Nephron progenitor cell (in vitro differentiated cells): ENCODE measurements at regions not wholly inside any gene's neighbourhood (a gene's known extent, or its start where the extent isn't known, plus 50 kb on each side); places are given as distances from the start of the nearest gene placed in this dataset.

Source experiments
- DNase-seq: peaks from one replicate; pipeline ENCODE4 v3.0.0; 2021
- H3K27ac Mint-ChIP-seq: 2 replicates; pipeline ENCODE4 v1.8.0; 2021; ENCODE audit warnings: mild to moderate bottlenecking, moderate library complexity, mixed read lengths
- H3K27me3 Mint-ChIP-seq: 2 replicates; pipeline ENCODE4 v1.8.0; 2021; ENCODE audit warnings: mild to moderate bottlenecking, low read depth, mixed read lengths; ENCODE audit not compliant: poor library complexity
- H3K36me3 Mint-ChIP-seq: 2 replicates; pipeline ENCODE4 v1.8.0; 2021; ENCODE audit warnings: low read depth, mixed read lengths
- H3K4me1 Mint-ChIP-seq: 2 replicates; pipeline ENCODE4 v1.8.0; 2021; ENCODE audit warnings: mixed read lengths
- H3K4me3 Mint-ChIP-seq: 2 replicates; pipeline ENCODE4 v1.8.0; 2021; ENCODE audit warnings: mild to moderate bottlenecking, moderate library complexity, mixed read lengths
- H3K9me3 Mint-ChIP-seq: 2 replicates; pipeline ENCODE4 v1.8.0; 2021; ENCODE audit warnings: mild to moderate bottlenecking, moderate library complexity, mixed read lengths
- CTCF ChIP-seq: fragments of 200-600 bp; sonication (generic); IDR thresholded peaks from 2 replicates; pipeline ENCODE4 v1.5.0; 2021; ENCODE audit warnings: antibody characterized with exemption

GRCh38 chr2:5453220-5454050 is 238.7 kb upstream of the SOX11 start:
- no peaks in the 10 kb centered on the region for H3K36me3 Mint-ChIP-seq
- TF ChIP-seq CTCF = no peak
- H3K27ac Mint-ChIP-seq = peak overlapping the region; percentile 88
- H3K4me1 Mint-ChIP-seq = peaks cover 31% of the 10 kb centered on the region
- H3K27me3 Mint-ChIP-seq = peaks cover 3% of the 10 kb centered on the region
- no peaks in the 10 kb centered on the region for H3K9me3 Mint-ChIP-seq
- no peak for DNase-seq
- peak overlapping the region; percentile 49 for H3K4me3 Mint-ChIP-seq

GRCh38 chr2:5454051-5454390 is 238.2 kb upstream of the SOX11 start:
- Mint-ChIP-seq H3K4me3 (no peak overlapping the region), H3K36me3 (no peaks in the 10 kb centered on the region), H3K27ac (no peak overlapping the region), H3K9me3 (no peaks in the 10 kb centered on the region), H3K4me1 (peaks cover 31% of the 10 kb centered on the region), H3K27me3 (peaks cover 5% of the 10 kb centered on the region)
- no peak for DNase-seq
- no peak for TF ChIP-seq CTCF

GRCh38 chr2:5459041-5459440 is 233.1 kb upstream of the SOX11 start:
- Mint-ChIP-seq H3K27me3 (peaks cover 19% of the 10 kb centered on the region), H3K27ac (no peak overlapping the region), H3K36me3 (no peaks in the 10 kb centered on the region), H3K9me3 (no peaks in the 10 kb centered on the region), H3K4me3 (no peak overlapping the region), H3K4me1 (peaks cover 6% of the 10 kb centered on the region)
- no peak for TF ChIP-seq CTCF
- DNase-seq = no peak

GRCh38 chr2:5464657-5465056 is 227.5 kb upstream of the SOX11 start:
- no peak for TF ChIP-seq CTCF
- no peak overlapping the region for H3K27ac Mint-ChIP-seq
- DNase-seq = no peak
- peaks cover 41% of the 10 kb centered on the region for H3K4me1 Mint-ChIP-seq
- H3K27me3 Mint-ChIP-seq = peaks cover 11% of the 10 kb centered on the region
- H3K36me3 Mint-ChIP-seq = no peaks in the 10 kb centered on the region
- H3K4me3 Mint-ChIP-seq = no peak overlapping the region
- H3K9me3 Mint-ChIP-seq = no peaks in the 10 kb centered on the region

GRCh38 chr2:5465859-5466258 is 226.3 kb upstream of the SOX11 start:
- Mint-ChIP-seq H3K36me3 (no peaks in the 10 kb centered on the region), H3K27ac (peak overlapping the region; percentile 16), H3K4me1 (peaks cover 45% of the 10 kb centered on the region), H3K9me3 (no peaks in the 10 kb centered on the region), H3K27me3 (peaks cover 11% of the 10 kb centered on the region), H3K4me3 (no peak overlapping the region)
- no peak for TF ChIP-seq CTCF
- no peak for DNase-seq
